Eye (tissue), 1 donor: ENCODE measurements at regions not wholly inside any gene's neighbourhood (a gene's known extent, or its start where the extent isn't known, plus 50 kb on each side); places are given as distances from the start of the nearest gene placed in this dataset.

ENCODE experiments used
- DNase-seq: peaks from one replicate; pipeline ENCODE4 v3.0.0-alpha.2; 2015

GRCh38 chr13:105336706-105337576 is 1198.5 kb downstream of the EFNB2 start:
- DNase-seq = no peak

- DNase-seq = peak; percentile 5
Measured at GRCh38 chr13:105334211-105334610, 1201.3 kb downstream of the EFNB2 start.

DNA sequence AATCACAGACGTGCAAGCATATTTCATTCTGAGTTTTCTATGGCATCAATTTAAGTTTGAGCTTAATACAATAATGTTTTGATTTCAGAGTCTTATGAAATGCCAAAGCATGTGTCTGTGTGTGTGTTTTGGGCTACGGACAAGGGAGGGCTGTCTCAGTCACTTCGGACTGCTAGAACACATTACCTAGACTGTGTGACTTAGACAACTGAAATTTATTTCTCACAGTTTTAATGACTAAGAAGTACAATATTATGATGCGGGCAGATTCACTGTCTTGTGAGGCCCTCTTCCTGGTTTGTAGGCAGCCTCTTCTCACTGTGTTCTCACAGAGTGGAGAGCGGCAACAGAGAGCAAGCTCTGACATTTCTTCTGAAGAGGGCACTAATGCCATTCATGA is 1202.0 kb downstream of the EFNB2 start:
- peak; percentile 3 for DNase-seq

- DNase-seq = no peak
Measured at GRCh38 chr13:105329359-105329758, 1206.1 kb downstream of the EFNB2 start.

GRCh38 chr13:105328212-105328611 is 1207.2 kb downstream of the EFNB2 start:
- DNase-seq = no peak

DNA sequence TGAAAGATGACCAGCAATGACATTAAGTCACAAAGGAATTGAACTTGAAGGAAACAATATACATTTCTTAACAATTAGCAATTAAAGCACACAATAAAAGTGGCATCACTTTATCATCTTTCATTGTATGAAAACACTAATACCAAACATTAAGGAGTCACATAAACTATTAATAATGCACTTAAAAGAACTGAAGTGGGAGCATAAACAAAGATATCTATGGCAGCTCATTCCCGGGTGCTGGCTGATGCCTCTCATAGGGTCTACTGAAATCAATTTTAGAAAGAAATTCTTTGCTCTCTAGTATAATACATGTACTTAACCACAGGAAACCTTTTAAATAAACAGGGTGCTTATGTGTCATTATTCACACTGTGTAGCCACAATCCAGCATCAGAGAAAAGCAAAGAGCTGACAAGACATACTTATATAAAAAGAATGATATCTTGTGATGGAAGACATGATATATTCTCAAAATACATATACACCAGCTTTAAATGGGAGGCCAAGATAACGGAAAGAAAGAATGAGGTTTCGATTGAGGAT is 1207.8 kb downstream of the EFNB2 start:
- no peak for DNase-seq

GRCh38 chr13:105319875-105320274 is 1215.6 kb downstream of the EFNB2 start:
- no peak for DNase-seq

DNA sequence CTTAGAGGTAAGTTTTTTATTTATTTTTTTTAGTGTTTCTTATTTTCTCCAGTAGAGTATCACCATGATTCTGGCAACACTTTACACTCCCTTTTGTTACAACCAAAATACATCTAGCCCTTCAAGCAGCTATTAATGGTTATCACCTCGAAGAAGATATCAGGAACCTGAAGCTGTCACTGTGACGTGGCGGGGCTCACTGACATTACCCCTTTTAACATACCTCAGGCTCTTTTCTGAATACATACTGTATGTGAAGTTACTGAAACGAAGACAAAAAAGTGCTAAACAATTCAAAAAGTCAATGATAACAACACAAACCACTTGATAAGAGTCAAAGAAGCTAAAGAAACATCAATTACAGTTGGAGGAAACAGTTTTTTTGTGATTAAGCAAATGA is 1218.7 kb downstream of the EFNB2 start:
- no peak for DNase-seq

DNA sequence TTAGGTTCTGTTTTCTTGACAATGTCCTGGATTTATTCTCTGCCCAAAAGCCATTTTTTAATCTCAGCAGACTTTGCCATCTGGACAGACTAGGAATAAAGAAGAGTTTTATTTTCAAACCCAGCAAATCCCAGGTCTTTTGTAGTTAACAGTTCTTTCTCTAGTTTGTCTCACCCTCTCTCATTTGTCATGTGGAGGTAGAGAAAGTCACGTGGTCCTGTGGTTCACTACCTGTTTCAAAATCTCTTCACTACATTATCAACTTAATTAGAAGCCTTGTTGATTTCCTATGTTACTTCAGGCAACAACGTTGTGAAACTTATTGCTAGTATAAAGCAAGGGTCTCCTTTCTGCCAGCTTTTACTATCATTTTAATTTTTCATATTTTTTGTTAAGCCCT is 1222.6 kb downstream of the EFNB2 start:
- DNase-seq = no peak

GRCh38 chr13:105311094-105311493 is 1224.4 kb downstream of the EFNB2 start:
- no peak for DNase-seq

DNA sequence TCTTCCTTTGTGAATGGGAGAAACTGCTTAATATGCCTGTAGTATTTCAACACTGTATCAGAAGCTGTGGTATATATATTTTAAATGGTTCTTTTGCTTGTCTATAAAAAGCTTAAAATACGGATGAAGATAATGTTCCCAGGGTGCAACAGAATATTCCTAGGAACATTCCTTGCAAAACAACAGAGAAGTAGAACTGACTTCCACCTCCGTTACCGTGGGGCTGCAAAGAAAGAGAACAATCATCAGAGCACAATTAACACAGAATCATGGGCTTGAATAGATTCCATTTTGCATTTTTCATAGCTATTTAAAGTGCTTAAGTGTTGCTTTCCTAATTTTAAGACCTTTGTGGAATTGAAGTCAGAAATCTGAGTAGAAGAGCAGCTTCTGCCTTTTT is 1227.7 kb downstream of the EFNB2 start:
- DNase-seq = no peak

GRCh38 chr13:105297839-105298238 is 1237.6 kb downstream of the EFNB2 start:
- no peak for DNase-seq

- no peak for DNase-seq
Measured at GRCh38 chr13:105291987-105292386, 1243.5 kb downstream of the EFNB2 start.

DNA sequence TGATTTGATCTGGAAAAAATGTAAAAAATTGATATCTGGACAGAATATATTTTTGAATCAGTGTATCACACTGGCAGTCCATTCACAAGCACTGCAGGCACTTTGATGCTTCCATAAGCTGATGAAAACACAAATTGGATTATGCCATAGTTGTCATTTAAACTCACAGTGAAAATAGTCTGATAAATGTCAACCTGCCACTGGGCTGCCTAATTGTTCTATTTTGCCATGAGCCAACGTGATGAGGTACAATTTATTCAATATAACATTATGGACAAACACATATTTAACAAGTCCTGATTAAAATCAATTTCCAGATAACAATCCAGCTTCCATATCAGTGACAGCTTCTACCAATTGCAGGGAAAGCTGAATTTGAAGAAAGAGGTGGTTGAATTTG is 1244.9 kb downstream of the EFNB2 start:
- DNase-seq = no peak

- DNase-seq = no peak
Measured at GRCh38 chr13:105285526-105285925, 1249.9 kb downstream of the EFNB2 start.

DNA sequence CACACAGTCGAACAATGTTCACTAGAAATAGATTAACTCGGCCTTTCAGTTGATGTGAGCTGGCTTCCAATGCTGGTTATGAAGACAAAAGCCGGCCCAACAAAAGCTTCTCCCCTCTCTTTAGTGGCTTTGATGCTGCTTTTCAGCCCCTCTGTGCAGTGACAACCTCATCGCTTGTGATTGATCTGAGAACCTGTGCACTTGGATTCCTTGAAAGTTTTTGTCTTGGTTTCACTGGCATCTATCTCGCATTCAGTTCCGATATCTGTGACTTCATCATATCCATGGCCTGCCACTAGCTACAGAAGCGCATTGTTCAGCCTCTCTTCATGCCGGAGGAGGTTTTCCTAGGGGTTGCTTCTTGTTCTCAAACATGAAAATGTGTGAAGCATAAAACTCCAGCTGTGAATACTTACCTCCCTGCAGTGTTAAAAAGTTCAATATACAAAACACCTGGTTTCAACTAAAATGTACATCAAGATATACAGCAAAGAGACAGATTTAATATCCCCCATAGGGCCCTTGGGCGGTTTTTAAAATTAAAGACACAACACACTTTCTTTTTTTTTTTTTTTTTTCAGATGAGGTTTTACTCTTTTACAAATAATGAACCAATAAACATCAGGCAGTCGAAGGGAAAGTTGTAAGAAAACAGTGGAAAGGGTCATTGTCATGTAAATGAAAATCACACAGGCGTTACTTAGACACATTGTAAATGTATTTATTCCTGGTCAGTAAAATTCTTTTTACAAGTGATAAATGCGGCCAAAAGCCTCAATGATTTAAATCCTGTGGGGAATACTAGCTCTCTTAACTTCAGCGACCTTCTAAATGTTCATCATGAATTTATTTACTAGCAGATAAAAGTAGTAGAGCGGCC is 1252.8 kb downstream of the EFNB2 start:
- peak; percentile 25 for DNase-seq

DNA sequence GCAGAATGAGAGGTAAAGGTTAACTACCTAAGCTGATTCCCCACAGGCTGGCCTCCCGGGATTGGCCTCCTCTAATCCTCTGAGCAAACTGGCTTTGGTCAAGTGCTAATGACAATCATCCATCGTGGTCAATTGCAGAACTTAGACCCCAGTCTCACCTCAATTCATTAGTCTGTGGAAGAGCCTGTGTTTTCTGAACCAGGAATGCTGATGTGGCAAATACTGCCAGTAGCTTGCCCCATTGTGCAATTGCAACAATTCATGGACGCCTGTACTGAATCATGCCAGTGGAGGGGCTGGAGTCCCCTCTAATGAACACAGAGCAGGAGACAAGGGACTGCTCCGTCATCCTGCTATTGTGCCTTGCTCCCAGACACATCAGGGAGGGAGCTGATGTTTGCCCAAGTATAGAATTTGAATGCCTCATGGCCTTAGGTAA is 1256.5 kb downstream of the EFNB2 start:
- peak; percentile 59 for DNase-seq

DNA sequence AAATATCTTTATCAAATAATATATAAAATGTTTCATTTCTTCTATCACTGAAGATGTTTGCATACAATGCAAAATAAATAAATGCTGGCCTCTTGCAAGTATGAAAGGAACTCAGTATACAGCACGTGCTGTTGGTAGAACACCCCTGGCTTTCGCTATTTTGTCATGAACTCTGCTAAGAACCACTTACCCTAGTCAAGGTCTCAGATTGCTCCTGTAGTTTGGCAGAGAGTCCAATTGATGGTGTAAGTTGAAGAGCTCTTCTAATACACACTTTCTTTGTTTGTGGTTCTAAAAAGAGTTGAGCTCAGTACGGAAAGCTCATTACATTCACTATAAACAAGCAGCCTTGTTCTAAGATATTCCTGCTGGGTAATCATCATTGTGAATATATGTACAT is 1258.9 kb downstream of the EFNB2 start:
- no peak for DNase-seq

GRCh38 chr13:105273665-105274222 is 1261.7 kb downstream of the EFNB2 start:
- no peak for DNase-seq

DNA sequence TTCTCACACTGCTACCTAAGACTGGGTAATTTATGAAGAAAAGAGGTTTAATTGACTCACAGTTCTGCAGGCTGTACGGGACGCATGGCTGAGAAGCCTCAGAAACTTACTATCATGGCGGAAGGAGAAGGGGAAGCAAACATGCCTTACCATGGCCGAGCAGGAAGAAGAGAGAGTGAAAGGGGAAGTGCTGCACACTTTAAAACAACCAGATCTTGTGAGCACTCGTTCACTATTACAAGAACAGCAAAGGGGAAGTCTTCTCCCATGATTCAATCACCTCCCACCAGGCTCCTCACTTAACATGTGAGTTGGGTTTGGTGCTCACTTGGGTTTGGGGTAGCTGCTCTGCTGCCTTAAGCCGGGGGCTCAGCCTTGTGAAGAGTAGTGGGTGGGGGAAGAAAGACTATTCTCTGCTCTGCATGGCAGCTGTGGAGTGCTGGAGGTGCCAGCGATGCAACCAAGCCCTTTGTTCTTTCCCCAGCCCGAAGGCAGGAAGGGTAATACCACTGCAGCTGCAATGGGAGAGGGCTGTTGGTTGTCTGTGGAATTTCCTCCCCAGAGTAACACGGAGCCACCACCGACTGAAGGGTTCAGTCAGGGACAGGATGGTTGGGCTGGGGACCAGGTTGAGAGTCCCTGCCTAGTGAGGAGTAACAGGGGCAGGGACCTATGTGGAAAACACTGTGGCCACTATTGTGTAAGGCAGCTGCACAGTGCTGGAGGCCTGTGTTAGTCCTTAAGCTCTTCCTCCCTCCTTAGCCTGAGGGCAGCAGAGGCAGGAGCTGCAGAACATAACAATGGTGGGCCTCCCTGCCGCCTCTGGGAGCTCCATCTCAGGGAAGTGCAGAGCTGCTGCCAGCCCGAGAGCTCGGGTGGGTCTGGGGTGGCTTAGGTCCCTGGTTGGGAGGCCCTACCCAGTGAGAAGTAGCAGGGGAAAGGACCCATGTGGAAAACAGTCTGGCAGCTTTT is 1262.5 kb downstream of the EFNB2 start:
- no peak for DNase-seq

GRCh38 chr13:105266615-105267014 is 1268.8 kb downstream of the EFNB2 start:
- DNase-seq = no peak

GRCh38 chr13:105262579-105262978 is 1272.9 kb downstream of the EFNB2 start:
- no peak for DNase-seq
